A673 (cell line): ENCODE measurements at regions not wholly inside any gene's neighbourhood (a gene's known extent, or its start where the extent isn't known, plus 50 kb on each side); places are given as distances from the start of the nearest gene placed in this dataset.
A peak's percentile ranks its signal among the peaks of the same experiment; 100 is the strongest.

Experiments used
- BruUV-seq: library from RNA; stranded (reverse); fragments of 400-500 nt; replicated peaks from 2 replicates; lab custom pipeline; 2021; lab: Mats Ljungman, UMichigan
- CTCF ChIA-PET: fragments of 300-600 bp; sonication (Branson Sonifier 250); formaldehyde crosslinking; loops from one replicate; lab custom pipeline; 2022; ENCODE audit warnings: antibody characterized with exemption; lab: Charles Lee
- POLR2A ChIA-PET: fragments of 300-600 bp; sonication (Branson Sonifier 250); formaldehyde crosslinking; loops from one replicate; lab custom pipeline; 2022; ENCODE audit warnings: antibody characterized with exemption; ENCODE audit not compliant: low non-redundant PET; lab: Charles Lee
- DNase-seq: peaks from one replicate; pipeline ENCODE4 v3.0.0-alpha.2; 2015; ENCODE audit warnings: low spot score
- H3K27ac ChIP-seq: fragments of 200-600 bp; sonication (generic); 2 replicates; pipeline ENCODE4 v1.5.1; 2016; ENCODE audit warnings: mixed run types, low read depth, mild to moderate bottlenecking, mixed read lengths, antibody characterized with exemption, low read length; ENCODE audit not compliant: poor library complexity, severe bottlenecking
- H3K27me3 ChIP-seq: fragments of 200-600 bp; sonication (generic); replicated peaks from 2 replicates; pipeline ENCODE4 v1.6.1; 2017; ENCODE audit warnings: mixed run types, low read depth, mild to moderate bottlenecking, mixed read lengths, antibody characterized with exemption, low read length; ENCODE audit not compliant: insufficient read depth, poor library complexity
- H3K36me3 ChIP-seq: fragments of 200-600 bp; sonication (generic); 2 replicates; pipeline ENCODE4 v1.6.1; 2016; ENCODE audit warnings: mixed run types, mild to moderate bottlenecking, mixed read lengths, antibody characterized with exemption, low read length; ENCODE audit not compliant: insufficient read depth, poor library complexity, severe bottlenecking
- H3K4me1 ChIP-seq: fragments of 200-600 bp; sonication (generic); 2 replicates; pipeline ENCODE4 v1.6.1; 2017; ENCODE audit warnings: mixed run types, mild to moderate bottlenecking, mixed read lengths, antibody characterized with exemption, low read length; ENCODE audit not compliant: insufficient read depth, poor library complexity, severe bottlenecking
- H3K4me3 ChIP-seq: fragments of 200-600 bp; sonication (generic); 2 replicates; pipeline ENCODE4 v1.5.1; 2016; ENCODE audit warnings: low read depth, mixed run types, mild to moderate bottlenecking, mixed read lengths, low read length; ENCODE audit not compliant: poor library complexity, severe bottlenecking
- H3K9me3 ChIP-seq: fragments of 200-600 bp; sonication (generic); 2 replicates; pipeline ENCODE4 v1.6.1; 2016; ENCODE audit warnings: mixed run types, low read depth, mild to moderate bottlenecking, mixed read lengths, antibody characterized with exemption, low read length; ENCODE audit not compliant: poor library complexity, severe bottlenecking
- EZH2 ChIP-seq: fragments of 200-600 bp; sonication (generic); IDR thresholded peaks from 2 replicates; pipeline ENCODE4 v1.6.1; 2017; ENCODE audit warnings: borderline replicate concordance, low read depth, mild to moderate bottlenecking, mixed read lengths, antibody characterized with exemption, low read length; ENCODE audit not compliant: poor library complexity, severe bottlenecking
- intact Hi-C: fragments of 100-400 bp; cut with micrococcal nuclease; formaldehyde crosslinking; loops from one replicate; pipeline ENCODE4 v1.10.0; 2022; ENCODE audit not compliant: unreplicated experiment
- TF ChIP-seq, protein P1 (sequence below): fragments of 300-800, 200-600 bp; sonication (generic); conservative IDR thresholded peaks from 2 replicates; pipeline ENCODE4 v1.5.1; 2017; ENCODE audit warnings: low read depth, mild to moderate bottlenecking, antibody characterized with exemption, low read length, moderate library complexity, mixed read lengths

DNA sequence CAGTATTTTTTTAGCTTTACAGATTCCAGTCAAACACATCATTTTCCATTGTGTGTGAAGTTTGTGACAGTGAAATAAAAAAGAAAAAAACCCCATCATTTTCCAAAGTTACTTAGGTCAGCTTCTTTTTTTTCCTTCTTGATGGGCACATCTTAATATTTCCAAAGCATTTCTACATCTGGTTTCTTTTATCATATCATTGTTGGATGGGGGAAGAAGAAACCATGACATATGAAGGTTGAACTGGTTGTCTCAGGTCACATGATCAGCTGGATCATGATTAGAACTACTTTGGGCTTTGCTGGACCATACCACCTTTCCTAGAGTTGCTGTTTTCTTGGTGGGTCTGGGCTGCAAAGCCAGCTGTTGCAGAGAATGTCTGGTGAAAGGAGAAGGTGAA, 59.8 kb downstream of the FOS start:
- CTCF ChIA-PET, result no interaction called here
- POLR2A ChIA-PET, result no interaction called here
- TF ChIP-seq, protein P1, sequence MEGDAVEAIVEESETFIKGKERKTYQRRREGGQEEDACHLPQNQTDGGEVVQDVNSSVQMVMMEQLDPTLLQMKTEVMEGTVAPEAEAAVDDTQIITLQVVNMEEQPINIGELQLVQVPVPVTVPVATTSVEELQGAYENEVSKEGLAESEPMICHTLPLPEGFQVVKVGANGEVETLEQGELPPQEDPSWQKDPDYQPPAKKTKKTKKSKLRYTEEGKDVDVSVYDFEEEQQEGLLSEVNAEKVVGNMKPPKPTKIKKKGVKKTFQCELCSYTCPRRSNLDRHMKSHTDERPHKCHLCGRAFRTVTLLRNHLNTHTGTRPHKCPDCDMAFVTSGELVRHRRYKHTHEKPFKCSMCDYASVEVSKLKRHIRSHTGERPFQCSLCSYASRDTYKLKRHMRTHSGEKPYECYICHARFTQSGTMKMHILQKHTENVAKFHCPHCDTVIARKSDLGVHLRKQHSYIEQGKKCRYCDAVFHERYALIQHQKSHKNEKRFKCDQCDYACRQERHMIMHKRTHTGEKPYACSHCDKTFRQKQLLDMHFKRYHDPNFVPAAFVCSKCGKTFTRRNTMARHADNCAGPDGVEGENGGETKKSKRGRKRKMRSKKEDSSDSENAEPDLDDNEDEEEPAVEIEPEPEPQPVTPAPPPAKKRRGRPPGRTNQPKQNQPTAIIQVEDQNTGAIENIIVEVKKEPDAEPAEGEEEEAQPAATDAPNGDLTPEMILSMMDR, result no peak
- no peak for TF ChIP-seq EZH2
- Histone ChIP-seq H3K4me1 (peaks cover 13% of the 10 kb centered on the region), H3K9me3 (no peaks in the 10 kb centered on the region), H3K27ac (no peak overlapping the region), H3K27me3 (no peaks in the 10 kb centered on the region), H3K4me3 (no peak overlapping the region), H3K36me3 (no peaks in the 10 kb centered on the region)
- BruUV-seq, result no TSS peak
- intact Hi-C loops, result no loop called here
- DNase-seq, result no peak

GRCh38 chr14:75339059-75339458, 60.4 kb downstream of the FOS start:
- no peak overlapping the region for H3K4me3 ChIP-seq
- no peak for DNase-seq
- intact Hi-C loops, result no loop called here
- H3K4me1 ChIP-seq, result peaks cover 13% of the 10 kb centered on the region
- ChIA-PET CTCF (no interaction called here), POLR2A (no interaction called here)
- no peaks in the 10 kb centered on the region for H3K27me3 ChIP-seq
- H3K36me3 ChIP-seq, result no peaks in the 10 kb centered on the region
- H3K9me3 ChIP-seq, result no peaks in the 10 kb centered on the region
- TF ChIP-seq, protein P1, result no peak
- TF ChIP-seq EZH2, result no peak
- H3K27ac ChIP-seq, result no peak overlapping the region
- no TSS peak for BruUV-seq

DNA sequence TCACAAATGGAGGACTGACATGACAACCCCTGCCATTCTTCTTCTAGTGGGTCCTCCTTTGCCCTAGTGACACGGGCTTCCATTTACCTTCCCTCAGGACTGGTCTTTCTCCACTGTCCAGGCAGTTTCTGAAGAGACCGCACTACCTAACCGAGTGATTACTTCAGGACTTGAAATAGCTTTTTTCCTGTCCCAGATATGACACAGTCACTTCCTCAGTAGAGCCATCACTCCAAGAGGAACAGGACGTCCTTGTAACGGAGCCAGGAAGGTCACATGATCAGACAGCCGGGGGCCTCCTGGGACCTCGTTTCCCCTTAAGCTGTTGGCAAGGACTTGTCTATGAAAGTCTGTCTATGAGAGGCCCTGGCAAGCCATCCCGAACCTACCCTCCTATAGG, 62.3 kb downstream of the FOS start:
- CTCF ChIA-PET, result no interaction called here
- no TSS peak for BruUV-seq
- intact Hi-C loops, result no loop called here

More for the DNA sequence above, 62.3 kb downstream of the FOS start:
- no peaks in the 10 kb centered on the region for H3K36me3 ChIP-seq
- no peaks in the 10 kb centered on the region for H3K27me3 ChIP-seq
- H3K4me1 ChIP-seq, result peaks cover 13% of the 10 kb centered on the region
- no peak overlapping the region for H3K27ac ChIP-seq
- POLR2A ChIA-PET, result no interaction called here
- TF ChIP-seq, protein P1, result no peak
- TF ChIP-seq EZH2, result no peak
- H3K4me3 ChIP-seq, result no peak overlapping the region
- peak; percentile 83 for DNase-seq
- no peaks in the 10 kb centered on the region for H3K9me3 ChIP-seq
